ENCODE measurements at regions not wholly inside any gene's neighbourhood (a gene's known extent, or its start where the extent isn't known, plus 50 kb on each side); places are given as distances from the start of the nearest gene placed in this dataset.

GRCh38 chr2:18828296-18828695 lies 238.9 kb upstream of the NT5C1B start:
- H3K27me3 ChIP-seq (ENCODE audit: control insufficient read depth in 5 of 5, insufficient read depth in 4 of 5, low read length in 5 of 5) = no peaks in the 10 kb centered on the region
- peaks cover 0 to 7% (median 0%) of the 10 kb centered on the region in 5 donors for H3K4me1 ChIP-seq (ENCODE audit: control insufficient read depth in 5 of 5, insufficient read depth in 5 of 5, low read length in 5 of 5)
- no peak overlapping the region for H3K9ac ChIP-seq (ENCODE audit: low read length in 5 of 5)
- H3K36me3 ChIP-seq (ENCODE audit: control insufficient read depth in 5 of 5, insufficient read depth in 5 of 5, low read length in 5 of 5) = no peaks in the 10 kb centered on the region
- no peak overlapping the region for H3K27ac ChIP-seq (ENCODE audit: low read depth, low read length)
- no peak overlapping the region for H3K4me3 ChIP-seq (ENCODE audit: low read depth in 1 of 5, low read length in 5 of 5)
- H3K9me3 ChIP-seq (ENCODE audit: control insufficient read depth in 5 of 5, low read length in 5 of 5) = peaks cover 0 to 3% (median 0%) of the 10 kb centered on the region in 5 donors

- no peak overlapping the region for H3K4me3 ChIP-seq (ENCODE audit: low read depth in 1 of 5, low read length in 5 of 5)
- no peaks in the 10 kb centered on the region for H3K36me3 ChIP-seq (ENCODE audit: control insufficient read depth in 5 of 5, insufficient read depth in 5 of 5, low read length in 5 of 5)
- H3K27ac ChIP-seq (ENCODE audit: low read depth, low read length) = no peak overlapping the region
- H3K27me3 ChIP-seq (ENCODE audit: control insufficient read depth in 5 of 5, insufficient read depth in 4 of 5, low read length in 5 of 5) = no peaks in the 10 kb centered on the region
- peaks cover 0 to 7% (median 0%) of the 10 kb centered on the region in 5 donors for H3K4me1 ChIP-seq (ENCODE audit: control insufficient read depth in 5 of 5, insufficient read depth in 5 of 5, low read length in 5 of 5)
- H3K9me3 ChIP-seq (ENCODE audit: control insufficient read depth in 5 of 5, low read length in 5 of 5) = peaks cover 0 to 3% (median 0%) of the 10 kb centered on the region in 5 donors
- H3K9ac ChIP-seq (ENCODE audit: low read length in 5 of 5) = no peak overlapping the region
These were observed 236.5 kb upstream of the NT5C1B start for GRCh38 chr2:18825838-18826237.

- no peaks in the 10 kb centered on the region for H3K36me3 ChIP-seq (ENCODE audit: control insufficient read depth in 5 of 5, insufficient read depth in 5 of 5, low read length in 5 of 5)
- peaks cover 0 to 7% (median 0%) of the 10 kb centered on the region in 5 donors for H3K4me1 ChIP-seq (ENCODE audit: control insufficient read depth in 5 of 5, insufficient read depth in 5 of 5, low read length in 5 of 5)
- H3K27ac ChIP-seq (ENCODE audit: low read depth, low read length) = no peak overlapping the region
- peaks cover 0 to 3% (median 0%) of the 10 kb centered on the region in 5 donors for H3K9me3 ChIP-seq (ENCODE audit: control insufficient read depth in 5 of 5, low read length in 5 of 5)
- H3K4me3 ChIP-seq (ENCODE audit: low read depth in 1 of 5, low read length in 5 of 5) = no peak overlapping the region
- no peak overlapping the region for H3K9ac ChIP-seq (ENCODE audit: low read length in 5 of 5)
- H3K27me3 ChIP-seq (ENCODE audit: control insufficient read depth in 5 of 5, insufficient read depth in 4 of 5, low read length in 5 of 5) = no peaks in the 10 kb centered on the region
These were observed 235.5 kb upstream of the NT5C1B start for GRCh38 chr2:18824915-18825314.

- H3K4me3 ChIP-seq (ENCODE audit: low read depth in 1 of 5, low read length in 5 of 5) = no peak overlapping the region
- H3K27me3 ChIP-seq (ENCODE audit: control insufficient read depth in 5 of 5, insufficient read depth in 4 of 5, low read length in 5 of 5) = no peaks in the 10 kb centered on the region
- no peak overlapping the region for H3K27ac ChIP-seq (ENCODE audit: low read depth, low read length)
- H3K4me1 ChIP-seq (ENCODE audit: control insufficient read depth in 5 of 5, insufficient read depth in 5 of 5, low read length in 5 of 5) = peaks cover 0 to 3% (median 0%) of the 10 kb centered on the region in 5 donors
- no peaks in the 10 kb centered on the region for H3K36me3 ChIP-seq (ENCODE audit: control insufficient read depth in 5 of 5, insufficient read depth in 5 of 5, low read length in 5 of 5)
- H3K9me3 ChIP-seq (ENCODE audit: control insufficient read depth in 5 of 5, low read length in 5 of 5) = peaks cover 0 to 3% (median 0%) of the 10 kb centered on the region in 5 donors
- H3K9ac ChIP-seq (ENCODE audit: low read length in 5 of 5) = no peak overlapping the region
These were observed 235.0 kb upstream of the NT5C1B start for GRCh38 chr2:18824325-18824790.

- H3K27ac ChIP-seq (ENCODE audit: low read depth, low read length) = no peak overlapping the region
- H3K4me3 ChIP-seq (ENCODE audit: low read depth in 1 of 5, low read length in 5 of 5) = no peak overlapping the region
- H3K36me3 ChIP-seq (ENCODE audit: control insufficient read depth in 5 of 5, insufficient read depth in 5 of 5, low read length in 5 of 5) = no peaks in the 10 kb centered on the region
- H3K9ac ChIP-seq (ENCODE audit: low read length in 5 of 5) = no peak overlapping the region
- no peaks in the 10 kb centered on the region for H3K27me3 ChIP-seq (ENCODE audit: control insufficient read depth in 5 of 5, insufficient read depth in 4 of 5, low read length in 5 of 5)
- no peaks in the 10 kb centered on the region for H3K4me1 ChIP-seq (ENCODE audit: control insufficient read depth in 5 of 5, insufficient read depth in 5 of 5, low read length in 5 of 5)
- peaks cover 0 to 3% (median 0%) of the 10 kb centered on the region in 5 donors for H3K9me3 ChIP-seq (ENCODE audit: control insufficient read depth in 5 of 5, low read length in 5 of 5)
These were observed 232.1 kb upstream of the NT5C1B start for GRCh38 chr2:18821431-18821830.

GRCh38 chr2:18820966-18821365 lies 231.6 kb upstream of the NT5C1B start:
- H3K9me3 ChIP-seq (ENCODE audit: control insufficient read depth in 5 of 5, low read length in 5 of 5) = peaks cover 0 to 3% (median 0%) of the 10 kb centered on the region in 5 donors
- H3K36me3 ChIP-seq (ENCODE audit: control insufficient read depth in 5 of 5, insufficient read depth in 5 of 5, low read length in 5 of 5) = no peaks in the 10 kb centered on the region
- no peak overlapping the region for H3K9ac ChIP-seq (ENCODE audit: low read length in 5 of 5)
- H3K27ac ChIP-seq (ENCODE audit: low read depth, low read length) = no peak overlapping the region
- H3K27me3 ChIP-seq (ENCODE audit: control insufficient read depth in 5 of 5, insufficient read depth in 4 of 5, low read length in 5 of 5) = no peaks in the 10 kb centered on the region
- H3K4me3 ChIP-seq (ENCODE audit: low read depth in 1 of 5, low read length in 5 of 5) = no peak overlapping the region
- H3K4me1 ChIP-seq (ENCODE audit: control insufficient read depth in 5 of 5, insufficient read depth in 5 of 5, low read length in 5 of 5) = no peaks in the 10 kb centered on the region

- Histone ChIP-seq H3K9me3 (ENCODE audit: control insufficient read depth in 5 of 5, low read length in 5 of 5) (peaks cover 0 to 3% (median 0%) of the 10 kb centered on the region in 5 donors), H3K9ac (ENCODE audit: low read length in 5 of 5) (no peak overlapping the region), H3K4me3 (ENCODE audit: low read depth in 1 of 5, low read length in 5 of 5) (no peak overlapping the region), H3K36me3 (ENCODE audit: control insufficient read depth in 5 of 5, insufficient read depth in 5 of 5, low read length in 5 of 5) (no peaks in the 10 kb centered on the region), H3K27ac (ENCODE audit: low read depth, low read length) (no peak overlapping the region), H3K4me1 (ENCODE audit: control insufficient read depth in 5 of 5, insufficient read depth in 5 of 5, low read length in 5 of 5) (no peaks in the 10 kb centered on the region), H3K27me3 (ENCODE audit: control insufficient read depth in 5 of 5, insufficient read depth in 4 of 5, low read length in 5 of 5) (no peaks in the 10 kb centered on the region)
These were observed 230.2 kb upstream of the NT5C1B start for GRCh38 chr2:18819566-18819965.

GRCh38 chr2:18814387-18814786 lies 225.0 kb upstream of the NT5C1B start:
- H3K9me3 ChIP-seq (ENCODE audit: control insufficient read depth in 5 of 5, low read length in 5 of 5) = no peaks in the 10 kb centered on the region
- no peak overlapping the region for H3K27ac ChIP-seq (ENCODE audit: low read depth, low read length)
- H3K27me3 ChIP-seq (ENCODE audit: control insufficient read depth in 5 of 5, insufficient read depth in 4 of 5, low read length in 5 of 5) = no peaks in the 10 kb centered on the region
- no peak overlapping the region for H3K4me3 ChIP-seq (ENCODE audit: low read depth in 1 of 5, low read length in 5 of 5)
- H3K9ac ChIP-seq (ENCODE audit: low read length in 5 of 5) = no peak overlapping the region
- no peaks in the 10 kb centered on the region for H3K4me1 ChIP-seq (ENCODE audit: control insufficient read depth in 5 of 5, insufficient read depth in 5 of 5, low read length in 5 of 5)
- H3K36me3 ChIP-seq (ENCODE audit: control insufficient read depth in 5 of 5, insufficient read depth in 5 of 5, low read length in 5 of 5) = no peaks in the 10 kb centered on the region

- Histone ChIP-seq H3K27ac (ENCODE audit: low read depth, low read length) (no peak overlapping the region), H3K27me3 (ENCODE audit: control insufficient read depth in 5 of 5, insufficient read depth in 4 of 5, low read length in 5 of 5) (peaks cover 0 to 4% (median 0%) of the 10 kb centered on the region in 5 donors), H3K9ac (ENCODE audit: low read length in 5 of 5) (no peak overlapping the region), H3K9me3 (ENCODE audit: control insufficient read depth in 5 of 5, low read length in 5 of 5) (no peaks in the 10 kb centered on the region), H3K36me3 (ENCODE audit: control insufficient read depth in 5 of 5, insufficient read depth in 5 of 5, low read length in 5 of 5) (no peaks in the 10 kb centered on the region), H3K4me1 (ENCODE audit: control insufficient read depth in 5 of 5, insufficient read depth in 5 of 5, low read length in 5 of 5) (no peaks in the 10 kb centered on the region), H3K4me3 (ENCODE audit: low read depth in 1 of 5, low read length in 5 of 5) (no peak overlapping the region)
These were observed 215.2 kb upstream of the NT5C1B start for GRCh38 chr2:18804536-18804935.

GRCh38 chr2:18803141-18803939 lies 214.0 kb upstream of the NT5C1B start:
- H3K27ac ChIP-seq (ENCODE audit: low read depth, low read length) = no peak overlapping the region
- H3K9me3 ChIP-seq (ENCODE audit: control insufficient read depth in 5 of 5, low read length in 5 of 5) = no peaks in the 10 kb centered on the region
- no peak overlapping the region for H3K4me3 ChIP-seq (ENCODE audit: low read depth in 1 of 5, low read length in 5 of 5)
- peaks cover 0 to 4% (median 0%) of the 10 kb centered on the region in 5 donors for H3K27me3 ChIP-seq (ENCODE audit: control insufficient read depth in 5 of 5, insufficient read depth in 4 of 5, low read length in 5 of 5)
- no peaks in the 10 kb centered on the region for H3K36me3 ChIP-seq (ENCODE audit: control insufficient read depth in 5 of 5, insufficient read depth in 5 of 5, low read length in 5 of 5)
- H3K4me1 ChIP-seq (ENCODE audit: control insufficient read depth in 5 of 5, insufficient read depth in 5 of 5, low read length in 5 of 5) = no peaks in the 10 kb centered on the region
- no peak overlapping the region for H3K9ac ChIP-seq (ENCODE audit: low read length in 5 of 5)

Measured in subcutaneous abdominal adipose tissue (tissue), 5 donors.